Activated T-helper 17 cell treated with anti-CD3 and anti-CD28 coated beads, Interleukin-2, amount 50 U/mL, for 72 hours (primary cell): ENCODE measurements at regions not wholly inside any gene's neighbourhood (a gene's known extent, or its start where the extent isn't known, plus 50 kb on each side); places are given as distances from the start of the nearest gene placed in this dataset.

Source experiments
- ATAC-seq: fragments of 150-1000 bp; cut with Tn5 transposase; replicated peaks from 2 replicates; pipeline ENCODE4 v1.10.0; 2021; ENCODE audit warnings: mild to moderate bottlenecking, moderate library complexity
- H3K27ac Mint-ChIP-seq: one replicate; pipeline ENCODE4 v1.8.0; 2022; ENCODE audit warnings: mixed read lengths
- H3K27me3 Mint-ChIP-seq: one replicate; pipeline ENCODE4 v1.8.0; 2022; ENCODE audit warnings: mixed read lengths
- H3K36me3 Mint-ChIP-seq: one replicate; pipeline ENCODE4 v1.8.0; 2022; ENCODE audit warnings: low read depth, mild to moderate bottlenecking, mixed read lengths
- H3K4me1 Mint-ChIP-seq: one replicate; pipeline ENCODE4 v1.8.0; 2022; ENCODE audit warnings: mixed read lengths
- H3K4me3 Mint-ChIP-seq: one replicate; pipeline ENCODE4 v1.8.0; 2022; ENCODE audit warnings: mild to moderate bottlenecking, mixed read lengths
- H3K9me3 Mint-ChIP-seq: one replicate; pipeline ENCODE4 v1.8.0; 2022; ENCODE audit warnings: mixed read lengths

GRCh38 chr13:111528513-111528912 lies 208.1 kb downstream of the TEX29 start:
- Mint-ChIP-seq H3K4me1 (no peaks in the 10 kb centered on the region), H3K27ac (no peak overlapping the region), H3K27me3 (peaks cover 19% of the 10 kb centered on the region), H3K9me3 (no peaks in the 10 kb centered on the region), H3K4me3 (no peak overlapping the region), H3K36me3 (no peaks in the 10 kb centered on the region)
- ATAC-seq = no peak

GRCh38 chr13:111530137-111530870 lies 209.9 kb downstream of the TEX29 start:
- no peaks in the 10 kb centered on the region for H3K9me3 Mint-ChIP-seq
- ATAC-seq = no peak
- no peak overlapping the region for H3K27ac Mint-ChIP-seq
- peaks cover 32% of the 10 kb centered on the region for H3K27me3 Mint-ChIP-seq
- no peaks in the 10 kb centered on the region for H3K36me3 Mint-ChIP-seq
- peaks cover 3% of the 10 kb centered on the region for H3K4me1 Mint-ChIP-seq
- no peak overlapping the region for H3K4me3 Mint-ChIP-seq

GRCh38 chr13:111531505-111531904 lies 211.1 kb downstream of the TEX29 start:
- H3K4me3 Mint-ChIP-seq = no peak overlapping the region
- no peaks in the 10 kb centered on the region for H3K9me3 Mint-ChIP-seq
- ATAC-seq = no peak
- H3K27ac Mint-ChIP-seq = no peak overlapping the region
- H3K27me3 Mint-ChIP-seq = peaks cover 43% of the 10 kb centered on the region
- peaks cover 4% of the 10 kb centered on the region for H3K4me1 Mint-ChIP-seq
- no peaks in the 10 kb centered on the region for H3K36me3 Mint-ChIP-seq

GRCh38 chr13:111532111-111532510 lies 211.7 kb downstream of the TEX29 start:
- Mint-ChIP-seq H3K27me3 (peaks cover 46% of the 10 kb centered on the region), H3K4me1 (peaks cover 4% of the 10 kb centered on the region), H3K27ac (no peak overlapping the region), H3K36me3 (no peaks in the 10 kb centered on the region), H3K4me3 (no peak overlapping the region), H3K9me3 (no peaks in the 10 kb centered on the region)
- no peak for ATAC-seq

- Mint-ChIP-seq H3K27ac (no peak overlapping the region), H3K9me3 (no peaks in the 10 kb centered on the region), H3K36me3 (no peaks in the 10 kb centered on the region), H3K4me1 (peaks cover 4% of the 10 kb centered on the region), H3K27me3 (peaks cover 47% of the 10 kb centered on the region), H3K4me3 (no peak overlapping the region)
- ATAC-seq = no peak
These were observed 213.7 kb downstream of the TEX29 start for GRCh38 chr13:111533900-111534683.

GRCh38 chr13:111534751-111535522 lies 214.5 kb downstream of the TEX29 start:
- Mint-ChIP-seq H3K9me3 (no peaks in the 10 kb centered on the region), H3K27me3 (peaks cover 49% of the 10 kb centered on the region), H3K4me3 (no peak overlapping the region)

GRCh38 chr13:111535523-111535811 lies 215.0 kb downstream of the TEX29 start:
- ATAC-seq = no peak
- no peaks in the 10 kb centered on the region for H3K9me3 Mint-ChIP-seq
- H3K4me1 Mint-ChIP-seq = peaks cover 4% of the 10 kb centered on the region
- H3K27me3 Mint-ChIP-seq = peaks cover 54% of the 10 kb centered on the region
- H3K4me3 Mint-ChIP-seq = no peak overlapping the region
- no peaks in the 10 kb centered on the region for H3K36me3 Mint-ChIP-seq
- H3K27ac Mint-ChIP-seq = no peak overlapping the region

More at GRCh38 chr13:111534751-111535522, 214.5 kb downstream of the TEX29 start:
- Mint-ChIP-seq H3K4me1 (peaks cover 4% of the 10 kb centered on the region), H3K27ac (no peak overlapping the region), H3K36me3 (no peaks in the 10 kb centered on the region)
- ATAC-seq = no peak

- no peak overlapping the region for H3K4me3 Mint-ChIP-seq
- no peak for ATAC-seq
- peaks cover 4% of the 10 kb centered on the region for H3K4me1 Mint-ChIP-seq
- H3K27ac Mint-ChIP-seq = no peak overlapping the region
- H3K36me3 Mint-ChIP-seq = no peaks in the 10 kb centered on the region
- peaks cover 56% of the 10 kb centered on the region for H3K27me3 Mint-ChIP-seq
- H3K9me3 Mint-ChIP-seq = no peaks in the 10 kb centered on the region
These were observed 215.7 kb downstream of the TEX29 start for GRCh38 chr13:111536075-111536642.

GRCh38 chr13:111537115-111537728 lies 216.8 kb downstream of the TEX29 start:
- H3K36me3 Mint-ChIP-seq = no peaks in the 10 kb centered on the region
- peaks cover 50% of the 10 kb centered on the region for H3K27me3 Mint-ChIP-seq
- H3K9me3 Mint-ChIP-seq = no peaks in the 10 kb centered on the region
- peaks cover 4% of the 10 kb centered on the region for H3K4me1 Mint-ChIP-seq
- H3K4me3 Mint-ChIP-seq = no peak overlapping the region
- no peak overlapping the region for H3K27ac Mint-ChIP-seq
- ATAC-seq = no peak

GRCh38 chr13:111537843-111538499 lies 217.5 kb downstream of the TEX29 start:
- Mint-ChIP-seq H3K4me3 (no peak overlapping the region), H3K9me3 (no peaks in the 10 kb centered on the region), H3K27ac (no peak overlapping the region), H3K27me3 (peaks cover 48% of the 10 kb centered on the region), H3K4me1 (peaks cover 4% of the 10 kb centered on the region), H3K36me3 (no peaks in the 10 kb centered on the region)
- ATAC-seq = no peak

GRCh38 chr13:111539252-111539651 lies 218.8 kb downstream of the TEX29 start:
- no peaks in the 10 kb centered on the region for H3K9me3 Mint-ChIP-seq
- H3K4me3 Mint-ChIP-seq = no peak overlapping the region
- H3K36me3 Mint-ChIP-seq = no peaks in the 10 kb centered on the region
- ATAC-seq = no peak
- peaks cover 38% of the 10 kb centered on the region for H3K27me3 Mint-ChIP-seq
- peaks cover 4% of the 10 kb centered on the region for H3K4me1 Mint-ChIP-seq
- no peak overlapping the region for H3K27ac Mint-ChIP-seq

GRCh38 chr13:111539791-111540446 lies 219.5 kb downstream of the TEX29 start:
- Mint-ChIP-seq H3K9me3 (no peaks in the 10 kb centered on the region), H3K4me1 (peaks cover 4% of the 10 kb centered on the region), H3K27me3 (peaks cover 35% of the 10 kb centered on the region), H3K36me3 (no peaks in the 10 kb centered on the region), H3K4me3 (no peak overlapping the region), H3K27ac (no peak overlapping the region)
- no peak for ATAC-seq

- H3K4me1 Mint-ChIP-seq = no peaks in the 10 kb centered on the region
- H3K27ac Mint-ChIP-seq = no peak overlapping the region
- no peaks in the 10 kb centered on the region for H3K36me3 Mint-ChIP-seq
- H3K4me3 Mint-ChIP-seq = no peak overlapping the region
- no peak for ATAC-seq
- no peaks in the 10 kb centered on the region for H3K9me3 Mint-ChIP-seq
- H3K27me3 Mint-ChIP-seq = peaks cover 29% of the 10 kb centered on the region
These were observed 220.0 kb downstream of the TEX29 start for GRCh38 chr13:111540486-111540885.
